ENCODE measurements at regions not wholly inside any gene's neighbourhood (a gene's known extent, or its start where the extent isn't known, plus 50 kb on each side); places are given as distances from the start of the nearest gene placed in this dataset.

- H3K27ac ChIP-seq (ENCODE audit: low read depth, low read length), result no peak overlapping the region
- TF ChIP-seq EZH2 (IDR thresholded peaks at IDR 0.05; ENCODE audit: insufficient read depth, low read length) (no peak), CTCF (IDR thresholded peaks at IDR 0.05; ENCODE audit: insufficient read depth, low read depth, low read length) (no peak)
- FAIRE-seq, result no peak
Measured at GRCh38 chr3:117990627-117991026, 1044.0 kb downstream of the IGSF11 start.

GRCh38 chr3:117995842-117996437 lies 1038.7 kb downstream of the IGSF11 start:
- Histone ChIP-seq H3K36me3 (ENCODE audit: insufficient read depth, low read length) (no peaks in the 10 kb centered on the region), H3K4me2 (ENCODE audit: low read length) (peak overlapping the region; percentile 97), H3K27me3 (ENCODE audit: insufficient read depth, low read length) (peaks cover 11% of the 10 kb centered on the region), H3K79me2 (ENCODE audit: insufficient read depth, low read length) (no peaks in the 10 kb centered on the region), H3K9ac (ENCODE audit: low read length) (no peak overlapping the region), H3K4me3 (ENCODE audit: insufficient read depth, low read depth, low read length) (no peak overlapping the region), H3K4me1 (ENCODE audit: insufficient read depth, low read length) (peaks cover 9% of the 10 kb centered on the region), H4K20me1 (ENCODE audit: insufficient read depth, low read length) (no peaks in the 10 kb centered on the region), H3K9me3 (ENCODE audit: insufficient read depth, low read depth, low read length) (no peaks in the 10 kb centered on the region), H3K27ac (ENCODE audit: low read depth, low read length) (no peak overlapping the region), H2AFZ (ENCODE audit: low read depth, low read length) (no peak overlapping the region)
- Mint-ChIP-seq H3K9me3 (ENCODE audit: unreplicated experiment) (no peaks in the 10 kb centered on the region), H3K4me3 (ENCODE audit: unreplicated experiment) (no peak overlapping the region), H3K27me3 (ENCODE audit: low read depth, unreplicated experiment) (peaks cover 7% of the 10 kb centered on the region), H3K27ac (ENCODE audit: unreplicated experiment) (no peak overlapping the region), H3K4me1 (ENCODE audit: low read depth, unreplicated experiment) (no peaks in the 10 kb centered on the region), H3K36me3 (ENCODE audit: low read depth, unreplicated experiment) (no peaks in the 10 kb centered on the region)
- TF ChIP-seq CTCF (IDR thresholded peaks at IDR 0.05; ENCODE audit: insufficient read depth, low read depth, low read length) (no peak), EZH2 (IDR thresholded peaks at IDR 0.05; ENCODE audit: insufficient read depth, low read length) (no peak)
- DNase-seq (ENCODE audit: low read depth) (no peak), FAIRE-seq (no peak)

More at GRCh38 chr3:117990627-117991026, 1044.0 kb downstream of the IGSF11 start:
- H3K9me3 ChIP-seq (ENCODE audit: insufficient read depth, low read depth, low read length), result no peaks in the 10 kb centered on the region
- no peak overlapping the region for H3K4me2 ChIP-seq (ENCODE audit: low read length)
- H3K4me3 ChIP-seq (ENCODE audit: insufficient read depth, low read depth, low read length), result no peak overlapping the region
- Mint-ChIP-seq H3K27ac (ENCODE audit: unreplicated experiment) (no peak overlapping the region), H3K4me3 (ENCODE audit: unreplicated experiment) (no peak overlapping the region), H3K27me3 (ENCODE audit: low read depth, unreplicated experiment) (peaks cover 4% of the 10 kb centered on the region), H3K9me3 (ENCODE audit: unreplicated experiment) (peaks cover 2% of the 10 kb centered on the region), H3K36me3 (ENCODE audit: low read depth, unreplicated experiment) (no peaks in the 10 kb centered on the region), H3K4me1 (ENCODE audit: low read depth, unreplicated experiment) (no peaks in the 10 kb centered on the region)
- H2AFZ ChIP-seq (ENCODE audit: low read depth, low read length), result no peak overlapping the region
- DNase-seq (ENCODE audit: low read depth), result no peak
- no peaks in the 10 kb centered on the region for H4K20me1 ChIP-seq (ENCODE audit: insufficient read depth, low read length)
- H3K9ac ChIP-seq (ENCODE audit: low read length), result no peak overlapping the region
- peaks cover 4% of the 10 kb centered on the region for H3K27me3 ChIP-seq (ENCODE audit: insufficient read depth, low read length)
- H3K4me1 ChIP-seq (ENCODE audit: insufficient read depth, low read length), result no peaks in the 10 kb centered on the region
- no peaks in the 10 kb centered on the region for H3K79me2 ChIP-seq (ENCODE audit: insufficient read depth, low read length)
- no peaks in the 10 kb centered on the region for H3K36me3 ChIP-seq (ENCODE audit: insufficient read depth, low read length)

Data from astrocyte (in vitro differentiated cells and primary cell).